CD4-positive, alpha-beta T cell treated with Interleukin-12 subunit alpha and Interleukin-12 subunit beta, for 1 hour (primary cell): ENCODE measurements at regions not wholly inside any gene's neighbourhood (a gene's known extent, or its start where the extent isn't known, plus 50 kb on each side); places are given as distances from the start of the nearest gene placed in this dataset.
"Not testable (repeated sequence)": the region's sequence is repeated elsewhere in the genome, so short reads cannot be mapped to it uniquely, and the experiment has no call there.

ENCODE experiments used
- DNase-seq: peaks from one replicate; pipeline ENCODE4 v3.0.0-alpha.2; 2020

DNA sequence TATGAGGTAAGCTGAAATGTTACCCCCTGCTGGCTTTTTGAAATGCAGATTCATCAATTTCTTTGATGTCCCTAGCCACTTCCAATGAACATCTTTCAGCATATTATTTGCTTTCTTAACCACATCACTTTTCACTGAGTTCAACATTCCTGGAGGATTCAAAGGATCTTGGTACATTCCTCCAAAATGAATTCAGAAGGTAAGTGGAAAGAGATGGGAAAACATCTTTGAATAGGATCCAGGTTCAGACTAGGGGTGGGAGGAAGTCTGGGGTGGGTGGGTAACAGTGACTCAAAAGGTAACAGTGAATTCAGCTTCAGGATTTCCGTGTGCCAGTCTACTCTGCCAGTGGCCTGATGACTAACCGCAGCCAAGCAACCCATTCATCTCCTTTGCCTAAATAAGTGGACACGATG is 180.7 kb downstream of the ZC3H11B start:
- DNase-seq, result no peak

DNA sequence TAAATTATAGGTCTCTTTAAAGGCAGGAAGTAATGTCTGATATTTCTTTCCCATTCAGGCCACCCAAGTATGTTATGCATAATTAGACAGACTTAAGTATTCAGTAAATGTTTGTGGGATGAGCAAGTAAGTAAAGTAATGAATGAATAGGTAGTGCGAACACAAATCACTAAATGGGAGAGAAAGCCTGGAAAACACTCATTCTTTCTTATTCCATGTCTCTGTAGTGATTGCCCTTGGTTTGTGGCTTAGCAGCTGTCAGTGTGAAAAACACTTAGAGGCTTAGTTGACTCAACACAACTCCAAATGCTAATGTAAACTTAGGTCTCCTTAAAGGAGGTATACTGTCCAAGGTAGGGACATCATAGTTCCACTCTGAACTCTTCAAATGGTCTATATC is 182.5 kb downstream of the ZC3H11B start:
- DNase-seq, result no peak

DNA sequence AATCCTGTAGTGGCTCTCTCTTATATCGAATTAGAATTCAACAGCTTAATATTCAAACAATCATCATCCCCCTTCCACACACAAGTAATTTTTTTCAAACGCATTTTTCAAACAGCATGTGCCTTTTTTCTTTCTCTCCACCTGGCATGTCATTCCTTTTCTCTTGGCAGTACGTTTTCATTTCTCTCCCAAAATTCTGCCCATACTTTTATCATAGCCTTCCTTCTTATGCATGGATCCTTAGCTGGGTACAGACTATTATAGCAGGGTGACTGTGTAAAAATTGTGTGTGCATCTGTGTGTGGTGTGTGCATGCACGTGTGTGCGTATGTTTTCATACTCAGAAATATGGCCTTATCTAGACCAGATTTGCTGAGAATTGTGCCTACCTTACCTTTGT is 184.3 kb downstream of the ZC3H11B start:
- no peak for DNase-seq

DNA sequence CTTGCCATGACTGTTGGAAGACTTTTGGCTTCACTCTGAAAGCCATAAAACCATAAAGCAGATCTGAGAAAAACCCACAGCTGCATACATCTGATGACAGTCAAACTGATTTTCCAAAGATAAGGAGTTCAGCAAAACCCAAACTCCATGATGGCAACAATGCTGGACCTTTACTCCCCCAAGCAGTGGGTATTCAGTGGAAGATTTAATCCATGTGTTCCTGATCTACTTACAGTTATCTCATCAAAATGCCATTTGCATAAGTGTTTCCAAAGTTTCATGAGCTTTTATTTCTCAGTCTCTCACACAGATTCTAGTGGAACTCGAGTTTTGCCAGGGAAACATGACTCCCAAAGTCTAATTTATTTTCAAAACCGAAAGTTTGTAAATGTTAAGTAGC is 184.9 kb downstream of the ZC3H11B start:
- DNase-seq, result no peak

DNA sequence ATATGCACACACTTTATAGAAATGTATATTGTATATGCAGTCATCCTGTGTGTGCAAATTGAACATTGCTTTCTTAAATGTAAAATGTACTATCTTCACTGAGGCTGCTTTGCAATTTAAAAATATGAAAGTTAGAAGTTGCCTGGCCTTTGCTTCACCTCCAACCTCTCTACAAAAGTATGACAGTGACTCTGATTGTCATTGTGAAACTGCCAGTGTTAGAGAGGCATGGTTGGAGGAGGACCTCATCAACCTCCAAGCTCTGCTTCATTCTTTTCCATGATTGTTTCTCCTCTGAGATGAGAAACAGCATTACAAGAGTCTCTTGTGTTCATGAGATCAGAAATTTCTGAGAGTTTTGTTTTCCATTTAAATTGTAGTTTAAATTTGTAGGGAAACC is 185.5 kb downstream of the ZC3H11B start:
- DNase-seq, result no peak

DNA sequence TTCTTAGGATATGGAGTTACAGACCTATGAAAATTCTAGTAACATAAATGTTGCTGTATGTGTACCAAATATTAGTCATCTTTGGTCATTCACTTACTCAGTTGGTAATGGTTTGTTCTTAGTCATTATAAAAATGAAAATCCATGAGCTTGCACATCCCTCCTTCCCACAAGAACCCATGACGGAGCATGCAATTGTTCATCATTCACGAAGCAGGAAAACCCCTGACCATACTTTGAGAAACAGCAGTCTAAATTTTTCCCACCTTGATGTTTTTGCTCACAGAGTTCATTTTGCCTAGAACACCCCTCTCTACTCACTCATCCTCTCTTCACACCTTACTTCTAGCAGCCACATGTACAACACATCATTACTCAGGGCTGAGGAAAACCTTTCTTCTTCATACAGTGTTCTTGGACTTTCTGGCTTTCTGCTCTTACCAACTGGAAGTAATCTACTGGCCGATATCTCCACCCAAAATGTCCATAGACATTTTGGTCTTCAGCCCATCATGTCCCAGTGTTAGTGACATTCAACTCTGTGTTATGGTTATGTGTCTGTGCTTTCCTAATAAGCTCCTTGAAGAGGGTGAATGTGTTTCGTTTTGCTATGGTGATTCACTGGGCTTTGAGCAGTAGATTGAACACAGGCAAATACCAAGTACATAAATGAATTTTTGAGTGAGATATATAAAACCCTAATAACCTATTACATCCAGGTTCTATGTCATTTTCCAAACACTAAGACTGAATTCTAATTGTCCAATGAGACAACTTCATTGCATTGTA is 189.9 kb downstream of the ZC3H11B start:
- no peak for DNase-seq

DNA sequence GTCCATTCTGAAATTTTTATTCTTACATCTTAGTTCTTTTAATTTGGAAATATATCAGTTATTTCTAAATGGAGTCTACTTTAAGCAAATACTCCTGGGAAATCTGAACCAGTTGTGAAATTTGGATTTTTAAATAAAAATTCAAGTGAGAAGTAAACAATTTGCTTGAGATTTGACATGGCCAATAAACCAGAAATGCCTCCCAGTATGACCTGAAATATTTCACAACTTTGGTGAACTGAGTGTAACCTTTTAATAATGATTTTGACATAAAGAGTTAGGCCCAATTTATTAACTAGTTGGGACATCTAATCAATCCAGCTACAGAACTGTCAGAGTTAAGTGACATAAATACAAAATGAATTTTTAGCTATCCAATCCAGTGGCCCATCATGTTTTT is 192.0 kb downstream of the ZC3H11B start:
- DNase-seq, result no peak

DNA sequence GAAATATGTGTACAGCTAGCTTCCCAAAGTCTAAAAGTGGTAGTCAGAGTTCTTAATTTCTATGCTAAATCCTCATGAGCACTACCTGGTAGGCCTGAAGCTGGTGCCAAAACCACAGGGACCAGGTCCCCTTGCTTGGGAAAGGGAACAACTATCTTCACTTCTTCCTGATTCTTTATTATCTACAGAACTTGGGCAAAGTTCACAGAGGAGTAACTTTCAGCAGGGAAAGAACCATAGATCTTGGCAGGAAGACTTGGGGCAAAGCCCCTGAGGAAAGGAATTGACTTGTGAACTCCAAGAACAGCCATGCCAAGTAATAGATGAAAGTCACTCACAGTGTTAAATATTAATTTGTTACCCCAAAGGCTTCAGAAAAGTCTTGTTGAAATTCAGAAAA is 193.0 kb downstream of the ZC3H11B start:
- no peak for DNase-seq

DNA sequence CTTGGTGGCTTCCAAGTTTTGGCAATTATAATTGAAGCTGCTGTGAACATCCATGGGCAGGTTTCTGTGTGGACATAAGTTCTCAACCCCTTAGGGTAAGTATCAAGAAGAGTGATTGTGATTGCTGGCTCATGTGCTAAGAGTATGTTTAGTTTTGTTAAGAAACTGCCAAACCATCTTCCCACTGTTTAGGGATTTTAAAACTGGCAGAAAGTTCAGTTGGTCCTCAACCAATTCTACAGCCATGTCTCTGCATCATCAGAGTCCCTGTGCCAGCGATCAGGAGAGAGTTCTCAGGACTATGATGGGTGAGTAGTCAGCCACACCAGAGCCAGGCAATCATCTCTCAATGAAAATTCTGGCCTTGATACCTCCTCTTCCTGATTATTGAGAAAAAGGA is 193.8 kb downstream of the ZC3H11B start:
- no peak for DNase-seq

DNA sequence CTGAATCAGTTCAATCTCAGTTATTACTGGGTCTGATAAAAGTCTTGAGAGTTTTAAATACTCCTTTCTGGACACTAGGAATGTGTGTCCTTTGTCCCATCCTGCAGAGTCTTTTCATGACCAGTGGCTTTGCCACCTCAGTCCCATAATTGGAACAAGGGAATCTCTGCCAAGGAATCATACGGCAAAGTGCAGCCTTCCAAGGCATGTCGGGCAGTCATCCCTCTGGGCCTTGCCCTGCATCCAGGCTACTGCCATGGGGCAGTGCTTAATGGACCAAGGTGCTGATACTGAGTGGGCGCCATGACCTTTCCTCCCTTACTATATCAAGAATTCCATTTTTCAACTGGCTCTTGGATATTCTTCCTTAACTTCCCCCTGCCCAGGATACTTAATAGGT is 195.3 kb downstream of the ZC3H11B start:
- DNase-seq, result no peak

DNA sequence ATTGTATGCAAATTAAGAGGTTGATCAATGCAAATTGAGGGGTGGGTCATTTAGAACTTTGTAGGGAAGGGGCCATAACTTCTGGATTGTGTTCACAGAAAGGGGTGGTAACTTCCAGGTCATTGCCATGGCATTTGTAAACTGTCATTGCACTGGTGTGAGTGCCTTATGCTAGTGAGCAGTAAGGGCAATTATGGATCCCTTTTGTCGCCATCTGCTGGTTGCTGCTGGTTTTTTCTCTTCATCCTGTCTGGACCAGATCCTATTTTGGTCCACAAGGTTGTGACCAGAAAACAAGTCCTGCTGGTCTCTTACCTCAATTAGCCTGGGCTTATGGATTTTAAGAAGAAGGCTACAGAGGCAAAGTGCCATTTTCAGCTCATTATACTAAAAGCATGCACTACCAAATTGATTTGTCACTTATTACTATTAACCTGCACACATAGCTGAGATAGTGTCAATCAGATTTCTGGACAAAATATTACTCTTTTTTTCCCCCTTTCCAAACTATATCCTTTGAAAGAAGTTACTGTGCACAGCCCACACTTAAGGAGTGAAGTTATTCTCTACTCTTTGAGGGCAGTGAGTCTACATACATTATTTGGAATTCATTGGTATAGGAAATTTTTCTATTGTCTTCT is 196.2 kb downstream of the ZC3H11B start:
- peak; percentile 42 for DNase-seq

DNA sequence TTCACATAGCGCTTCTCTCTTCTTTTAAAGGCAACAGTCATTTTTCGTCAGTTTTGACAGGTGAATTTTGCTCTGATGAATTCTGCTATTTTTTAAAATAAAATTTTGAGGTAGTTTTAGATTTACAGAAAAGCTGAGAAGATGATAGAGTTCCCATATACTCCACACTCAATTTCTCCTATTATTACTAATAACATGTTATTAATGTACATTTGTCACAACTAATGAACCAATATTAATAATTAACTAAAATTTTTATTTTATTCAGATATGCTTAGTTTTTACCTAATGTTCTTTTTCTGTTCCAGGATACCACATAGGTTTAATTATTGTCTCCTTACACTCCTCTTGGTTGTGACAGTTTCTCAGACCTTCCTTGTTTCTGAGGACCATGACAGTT is 197.0 kb downstream of the ZC3H11B start:
- no peak for DNase-seq

DNA sequence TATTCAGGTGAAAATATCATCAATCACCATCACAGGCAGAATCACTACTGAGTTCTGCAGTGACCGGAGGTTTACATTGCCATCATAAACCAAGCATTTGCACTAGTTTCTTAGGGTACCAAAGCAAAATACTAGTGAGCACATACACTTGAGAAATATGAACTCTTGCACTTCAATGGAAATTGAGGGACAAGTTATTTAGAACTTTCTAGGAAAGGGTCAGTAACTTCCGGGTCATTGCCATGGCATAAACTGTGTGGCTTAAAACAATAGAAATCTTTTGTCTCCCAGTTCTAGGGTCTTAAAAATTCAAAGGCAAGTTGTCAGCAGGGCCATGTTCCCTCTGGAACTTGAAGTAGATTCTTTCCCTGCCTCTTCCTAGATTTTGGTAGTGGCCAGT is 197.5 kb downstream of the ZC3H11B start:
- no peak for DNase-seq

DNA sequence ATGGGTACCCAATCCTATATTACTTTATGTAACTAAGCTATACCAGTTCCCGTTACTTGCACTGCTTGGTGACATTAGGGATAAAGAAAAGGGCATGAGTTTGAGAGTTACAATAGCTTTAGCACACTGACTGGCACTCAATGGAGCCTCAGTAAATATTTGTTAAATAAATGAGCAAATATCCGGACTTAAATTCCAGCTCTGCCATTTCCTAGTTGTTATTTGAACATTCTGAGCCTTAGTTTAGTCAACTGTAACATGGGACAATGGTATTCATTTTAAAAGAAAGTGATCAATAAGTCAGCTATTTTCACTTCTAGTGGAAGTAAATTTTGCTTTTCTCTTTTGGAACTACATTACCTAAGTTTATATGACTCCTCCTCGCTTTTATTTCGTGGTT is 198.7 kb downstream of the ZC3H11B start:
- no peak for DNase-seq

DNA sequence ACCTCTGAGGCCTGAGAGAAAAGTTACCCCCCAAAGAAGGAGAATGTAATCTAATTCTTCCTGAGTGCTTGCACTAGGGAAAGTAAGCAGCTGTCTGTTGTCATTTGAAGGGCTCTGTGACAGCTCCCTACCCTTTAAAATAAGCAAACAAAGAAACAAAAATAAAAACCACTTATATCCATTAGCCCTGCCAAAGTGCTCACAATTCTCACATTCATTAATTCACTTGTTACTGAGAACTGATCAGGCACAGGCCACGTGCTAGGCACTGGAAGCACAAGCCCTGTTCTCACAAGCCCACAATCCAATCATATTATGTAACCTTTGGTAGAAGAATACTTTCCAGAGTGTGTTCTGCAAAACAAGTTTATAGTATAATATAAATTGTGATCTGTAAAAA is 199.4 kb downstream of the ZC3H11B start:
- DNase-seq, result no peak

DNA sequence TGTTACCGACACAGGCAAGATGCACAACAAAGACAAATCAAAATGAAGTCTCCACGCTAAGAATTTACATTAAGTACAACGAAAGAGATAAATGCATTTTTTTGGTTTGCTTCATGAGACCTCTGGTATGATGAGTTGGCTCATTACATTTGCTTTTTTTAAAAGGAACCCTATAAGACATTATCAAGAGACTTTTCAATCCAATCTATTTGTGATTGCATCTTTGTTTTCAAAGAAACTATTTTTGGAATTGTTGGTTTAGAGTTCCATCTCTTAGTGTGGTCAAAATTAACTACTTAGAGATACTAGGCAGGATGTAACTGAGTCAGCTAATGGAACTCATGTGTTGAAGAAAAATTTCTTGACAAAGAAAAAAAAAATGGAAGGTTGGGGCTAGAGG is 200.1 kb downstream of the ZC3H11B start:
- no peak for DNase-seq

DNA sequence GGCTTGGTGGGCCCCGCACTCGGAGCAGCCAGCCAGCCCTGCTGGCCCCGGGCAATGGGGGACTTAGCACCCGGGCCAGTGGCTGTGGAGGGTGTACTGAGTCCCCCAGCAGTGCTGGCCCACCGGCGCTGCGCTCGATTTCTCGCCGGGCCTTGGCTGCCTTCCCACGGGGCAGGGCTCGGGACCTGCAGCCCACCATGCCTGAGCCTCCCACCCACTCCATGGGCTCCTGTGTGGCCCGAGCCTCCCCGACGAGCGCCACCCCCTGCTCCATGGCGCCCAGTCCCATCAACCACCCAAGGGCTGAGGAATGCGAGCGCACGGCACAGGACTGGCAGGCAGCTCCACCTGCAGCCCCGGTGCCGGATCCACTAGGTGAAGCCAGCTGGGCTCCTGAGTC is 202.2 kb downstream of the ZC3H11B start:
- not testable (repeated sequence) for DNase-seq

DNA sequence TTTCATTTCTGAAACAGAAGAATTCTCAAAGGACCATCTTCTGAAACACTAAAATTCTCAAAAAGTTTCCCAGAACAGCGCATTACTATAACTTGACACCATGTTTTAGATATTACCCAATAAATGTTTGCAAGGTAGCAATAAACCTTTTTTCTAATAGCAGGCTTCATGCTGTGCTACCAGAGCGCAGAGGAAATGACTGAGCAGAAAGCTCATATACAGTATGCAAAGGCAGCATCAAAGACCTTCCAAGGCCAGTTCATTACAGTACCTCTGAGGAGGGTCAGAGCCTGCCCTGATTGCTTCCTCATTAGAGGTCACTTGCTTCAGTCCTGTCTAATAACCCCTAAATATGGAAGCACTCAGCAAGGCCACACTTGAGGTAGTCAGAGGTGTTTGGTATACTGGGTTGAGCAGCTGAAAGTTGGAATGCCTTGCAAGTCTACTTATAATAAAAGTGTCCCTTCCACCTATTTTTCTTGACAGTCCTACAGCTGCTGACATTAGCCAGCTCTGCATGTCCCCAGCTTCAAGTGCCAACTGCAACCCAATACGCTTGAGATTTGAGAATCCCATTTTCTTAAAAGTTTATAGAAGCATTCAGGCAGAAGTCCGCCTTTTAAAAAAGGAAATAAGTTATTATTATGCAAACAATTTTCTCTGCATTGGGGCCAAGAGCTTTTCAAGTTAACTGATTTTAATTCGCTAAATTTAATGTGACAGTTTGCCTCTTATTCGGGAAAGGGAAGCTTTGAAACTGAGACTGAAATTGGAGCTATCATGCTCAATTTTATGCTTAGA is 207.2 kb downstream of the ZC3H11B start:
- DNase-seq, result no peak

DNA sequence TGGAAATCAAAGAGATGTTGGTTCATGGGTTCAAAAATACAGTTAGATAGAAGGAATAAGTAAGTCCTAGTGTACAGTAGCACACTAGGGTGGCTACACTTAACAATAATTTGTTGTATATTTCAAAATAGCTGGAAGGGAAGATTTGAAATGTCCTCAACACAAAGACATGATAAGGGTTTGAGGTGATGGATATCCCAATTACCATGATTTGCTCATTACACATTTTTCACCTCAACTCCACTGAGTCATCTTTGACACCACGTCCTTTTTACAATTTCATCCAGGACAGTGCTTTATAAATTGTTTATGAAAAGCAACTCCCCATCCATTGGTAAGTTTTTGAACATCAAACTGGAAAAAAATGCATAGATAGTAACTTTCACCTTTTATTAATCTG is 208.3 kb downstream of the ZC3H11B start:
- no peak for DNase-seq

DNA sequence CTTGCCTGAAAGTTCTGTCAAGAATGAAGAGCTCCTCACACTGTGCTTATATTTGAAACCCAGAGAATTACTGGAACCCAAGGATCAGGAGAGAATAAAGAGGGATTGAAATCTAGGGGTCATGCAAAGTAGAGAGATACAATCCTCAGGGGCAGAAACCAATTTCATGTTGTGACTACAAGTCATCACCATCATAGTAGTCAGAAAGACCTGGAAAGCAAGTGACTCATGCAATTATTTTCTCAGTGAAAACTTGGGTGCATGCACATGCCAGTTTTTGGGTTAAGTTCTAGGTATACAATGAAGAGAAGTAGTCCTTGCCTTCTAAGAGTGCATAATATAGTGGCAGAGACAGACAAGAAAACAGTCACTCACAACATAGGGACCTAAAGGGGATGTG is 210.0 kb downstream of the ZC3H11B start:
- DNase-seq, result no peak

DNA sequence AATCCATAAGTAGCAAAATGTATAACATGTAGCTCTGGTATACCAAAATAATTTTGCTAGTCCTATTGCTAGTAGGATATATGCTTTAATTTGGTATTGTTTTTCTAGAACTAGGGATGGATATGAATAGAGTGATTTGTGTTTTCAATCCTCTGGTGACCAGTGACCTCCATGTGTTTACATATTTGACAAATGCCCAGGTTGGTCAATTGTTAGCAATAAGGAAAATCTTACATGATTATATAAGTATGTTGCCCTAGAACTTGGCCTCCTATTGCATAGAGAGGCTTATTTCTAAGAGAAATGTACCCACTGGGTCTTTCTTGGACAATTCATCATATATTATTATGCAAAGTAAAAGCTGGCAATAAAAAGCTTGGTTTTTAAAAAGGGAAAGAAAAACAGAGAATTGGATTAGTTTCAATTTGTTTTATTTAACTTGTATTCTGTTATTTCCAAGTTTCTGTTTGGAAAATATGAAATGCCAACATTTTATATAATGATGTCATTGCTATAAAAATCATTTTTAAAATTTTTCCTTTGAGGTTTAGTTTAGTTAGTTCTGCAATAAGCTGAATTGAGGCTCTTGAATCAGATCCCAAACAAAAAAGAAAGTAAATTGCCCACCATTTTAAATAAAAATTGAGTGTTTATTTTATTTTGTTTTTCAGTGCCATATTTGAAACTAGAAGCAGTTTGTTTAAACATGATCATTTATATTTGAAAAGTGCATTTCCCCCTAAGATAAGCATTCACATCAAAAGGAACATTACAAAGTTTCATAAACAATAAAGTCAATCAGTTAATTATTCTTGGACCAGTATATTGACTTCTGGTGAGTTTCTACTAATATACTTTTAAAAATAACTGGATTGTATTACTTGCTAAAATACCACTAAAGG is 210.9 kb downstream of the ZC3H11B start:
- DNase-seq, result no peak

DNA sequence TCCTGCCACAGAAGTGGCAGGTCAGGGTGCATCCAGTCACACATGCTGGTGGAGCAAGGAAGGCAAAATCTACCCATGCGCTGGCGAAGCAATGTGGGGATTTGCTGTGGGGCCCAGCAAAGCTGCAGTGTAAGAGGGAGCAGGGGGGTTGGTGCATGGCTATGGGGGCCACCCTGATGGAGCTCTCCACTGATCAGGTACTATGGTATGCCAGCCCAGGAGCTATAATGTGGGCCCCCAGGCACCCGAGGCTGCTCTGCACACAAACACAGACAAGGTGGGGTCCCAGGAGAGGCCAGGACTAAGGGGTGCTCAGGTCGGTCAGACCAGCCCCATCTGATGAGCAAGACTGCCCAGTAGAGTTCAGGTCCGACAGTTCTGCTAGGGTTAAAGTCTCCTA is 213.5 kb downstream of the ZC3H11B start:
- DNase-seq, result no peak

DNA sequence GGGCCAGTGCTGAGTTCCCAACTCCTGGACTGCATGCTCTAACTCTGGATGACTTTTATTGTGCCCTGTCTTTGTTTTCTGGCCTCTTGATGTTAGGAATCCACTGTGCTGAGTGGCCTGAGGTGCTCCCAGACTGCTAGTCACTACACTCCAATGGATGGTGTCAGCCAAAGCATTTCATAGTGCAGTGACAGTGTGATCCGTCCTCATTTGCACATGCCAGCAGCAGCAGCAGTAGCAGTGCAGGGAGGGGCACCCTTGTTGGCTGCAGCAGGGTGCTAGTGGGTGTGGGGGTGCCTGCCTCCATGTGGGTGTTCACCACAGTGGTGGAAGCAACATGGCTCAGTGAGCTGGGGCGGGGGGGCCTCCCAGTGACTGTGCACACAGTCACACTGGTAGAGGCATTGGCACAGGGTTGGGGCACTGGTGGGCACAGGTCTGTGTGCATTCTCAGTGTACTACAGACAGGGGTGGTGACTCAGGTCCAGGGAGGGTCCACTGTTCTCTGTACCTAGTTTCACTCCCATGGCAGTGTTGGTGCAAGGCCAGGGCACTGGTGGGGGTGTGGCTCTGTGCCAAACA is 214.0 kb downstream of the ZC3H11B start:
- no peak for DNase-seq
